Upper lobe of left lung (tissue), 4 donors: ENCODE measurements at regions not wholly inside any gene's neighbourhood (a gene's known extent, or its start where the extent isn't known, plus 50 kb on each side); places are given as distances from the start of the nearest gene placed in this dataset.

ENCODE experiments used
- CTCF ChIP-seq, 6 experiments: fragments of 450-650 bp in 4 of 6; fragments of 200-600 bp in 2 of 6; sonication (generic) in 2 of 6; IDR thresholded peaks; one replicate each; pipeline ENCODE4 v1.5.1; 2016 to 2019; ENCODE audit warnings: antibody characterized with exemption in 6 of 6
- EP300 ChIP-seq, 4 donors: sonication (generic); formaldehyde crosslinking; IDR thresholded peaks; one replicate each; pipeline ENCODE4 v1.5.1; 2017; ENCODE audit warnings: antibody characterized with exemption in 4 of 4, control low read depth in 2 of 4
- POLR2A ChIP-seq, 4 donors: fragments of 450-650 bp; IDR thresholded peaks; one replicate each; pipeline ENCODE4 v1.5.1; 2016 to 2017; ENCODE audit warnings: antibody characterized with exemption in 4 of 4, mild to moderate bottlenecking in 2 of 4
- POLR2AphosphoS5 ChIP-seq, 2 donors: sonication (generic); formaldehyde crosslinking; IDR thresholded peaks; one replicate each; pipeline ENCODE4 v1.5.1; 2017; ENCODE audit warnings: antibody characterized with exemption in 2 of 2

GRCh38 chr3:165538166-165538565 is 299.1 kb downstream of the BCHE start:
- TF ChIP-seq POLR2A (IDR thresholded peaks at IDR 0.05) (no peak), CTCF (IDR thresholded peaks at IDR 0.05) (no peak), EP300 (IDR thresholded peaks at IDR 0.05) (no peak), POLR2AphosphoS5 (IDR thresholded peaks at IDR 0.05) (no peak)
